Stimulated activated naive CD8-positive, alpha-beta T cell treated with anti-CD3 and anti-CD28 coated beads, Interleukin-15, Interleukin-2, amounts not matched to agents 100 ng/mL and 50 ng/mL, for 24 hours (primary cell): ENCODE measurements at regions not wholly inside any gene's neighbourhood (a gene's known extent, or its start where the extent isn't known, plus 50 kb on each side); places are given as distances from the start of the nearest gene placed in this dataset.

ENCODE experiments used
- H3K27ac Mint-ChIP-seq: one replicate; pipeline ENCODE4 v1.8.0; 2021; ENCODE audit warnings: mild to moderate bottlenecking, mixed read lengths
- H3K27me3 Mint-ChIP-seq: one replicate; pipeline ENCODE4 v1.8.0; 2021; ENCODE audit warnings: mixed read lengths
- H3K36me3 Mint-ChIP-seq: one replicate; pipeline ENCODE4 v1.8.0; 2021; ENCODE audit warnings: low read depth, mixed read lengths
- H3K4me1 Mint-ChIP-seq: one replicate; pipeline ENCODE4 v1.8.0; 2021; ENCODE audit warnings: low read depth, mixed read lengths
- H3K4me3 Mint-ChIP-seq: one replicate; pipeline ENCODE4 v1.8.0; 2021; ENCODE audit warnings: mild to moderate bottlenecking, mixed read lengths
- H3K9me3 Mint-ChIP-seq: one replicate; pipeline ENCODE4 v1.8.0; 2021; ENCODE audit warnings: mixed read lengths

DNA sequence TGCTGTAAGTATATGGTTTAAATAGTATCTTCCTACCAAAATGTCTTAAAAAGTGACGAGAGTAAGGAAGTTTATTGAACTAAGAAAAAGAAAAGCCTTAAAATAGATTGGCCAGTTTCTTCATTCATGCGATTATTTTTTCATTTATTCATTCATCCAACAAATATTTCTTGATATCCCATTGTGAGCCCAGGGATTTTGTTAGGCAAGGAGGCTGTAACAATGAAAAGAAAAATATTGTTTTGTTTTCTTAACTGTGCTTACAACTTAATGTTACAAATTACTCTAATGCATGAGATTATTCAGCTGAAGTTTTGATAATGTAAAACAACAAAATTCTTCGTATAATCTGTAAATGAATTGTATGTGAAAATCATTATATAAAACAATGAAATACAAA, 882.0 kb downstream of the LTN1 start:
- H3K36me3 Mint-ChIP-seq, result no peaks in the 10 kb centered on the region
- H3K27me3 Mint-ChIP-seq, result no peaks in the 10 kb centered on the region
- no peaks in the 10 kb centered on the region for H3K4me1 Mint-ChIP-seq

GRCh38 chr21:28110074-28110473, 882.6 kb downstream of the LTN1 start:
- H3K36me3 Mint-ChIP-seq, result no peaks in the 10 kb centered on the region
- H3K4me1 Mint-ChIP-seq, result no peaks in the 10 kb centered on the region
- no peak overlapping the region for H3K4me3 Mint-ChIP-seq
- H3K27me3 Mint-ChIP-seq, result no peaks in the 10 kb centered on the region
- H3K27ac Mint-ChIP-seq, result no peak overlapping the region
- H3K9me3 Mint-ChIP-seq, result peaks cover 9% of the 10 kb centered on the region

More for the DNA sequence above, 882.0 kb downstream of the LTN1 start:
- H3K4me3 Mint-ChIP-seq, result no peak overlapping the region
- H3K27ac Mint-ChIP-seq, result no peak overlapping the region
- peaks cover 9% of the 10 kb centered on the region for H3K9me3 Mint-ChIP-seq

- no peaks in the 10 kb centered on the region for H3K27me3 Mint-ChIP-seq
- peaks cover 3% of the 10 kb centered on the region for H3K9me3 Mint-ChIP-seq
- no peaks in the 10 kb centered on the region for H3K36me3 Mint-ChIP-seq
- H3K4me3 Mint-ChIP-seq, result no peak overlapping the region
- no peak overlapping the region for H3K27ac Mint-ChIP-seq
- no peaks in the 10 kb centered on the region for H3K4me1 Mint-ChIP-seq
These were observed 886.2 kb downstream of the LTN1 start for GRCh38 chr21:28106370-28106890.

- no peak overlapping the region for H3K4me3 Mint-ChIP-seq
- H3K4me1 Mint-ChIP-seq, result no peaks in the 10 kb centered on the region
- H3K27ac Mint-ChIP-seq, result no peak overlapping the region
- peaks cover 3% of the 10 kb centered on the region for H3K9me3 Mint-ChIP-seq
- no peaks in the 10 kb centered on the region for H3K36me3 Mint-ChIP-seq
- H3K27me3 Mint-ChIP-seq, result no peaks in the 10 kb centered on the region
These were observed 888.3 kb downstream of the LTN1 start for GRCh38 chr21:28104346-28104745.

- H3K4me3 Mint-ChIP-seq, result no peak overlapping the region
- no peak overlapping the region for H3K27ac Mint-ChIP-seq
- no peaks in the 10 kb centered on the region for H3K36me3 Mint-ChIP-seq
- H3K4me1 Mint-ChIP-seq, result no peaks in the 10 kb centered on the region
- no peaks in the 10 kb centered on the region for H3K27me3 Mint-ChIP-seq
- no peaks in the 10 kb centered on the region for H3K9me3 Mint-ChIP-seq
These were observed 892.3 kb downstream of the LTN1 start for GRCh38 chr21:28100366-28100765.

- H3K9me3 Mint-ChIP-seq, result no peaks in the 10 kb centered on the region
These were observed 893.5 kb downstream of the LTN1 start for GRCh38 chr21:28099001-28099705.

GRCh38 chr21:28091466-28091865, 901.2 kb downstream of the LTN1 start:
- H3K27ac Mint-ChIP-seq, result no peak overlapping the region
- H3K27me3 Mint-ChIP-seq, result no peaks in the 10 kb centered on the region
- H3K4me1 Mint-ChIP-seq, result no peaks in the 10 kb centered on the region
- H3K9me3 Mint-ChIP-seq, result peaks cover 3% of the 10 kb centered on the region
- H3K36me3 Mint-ChIP-seq, result no peaks in the 10 kb centered on the region
- no peak overlapping the region for H3K4me3 Mint-ChIP-seq

More at GRCh38 chr21:28099001-28099705, 893.5 kb downstream of the LTN1 start:
- no peak overlapping the region for H3K4me3 Mint-ChIP-seq
- no peaks in the 10 kb centered on the region for H3K36me3 Mint-ChIP-seq
- H3K27ac Mint-ChIP-seq, result no peak overlapping the region
- H3K27me3 Mint-ChIP-seq, result no peaks in the 10 kb centered on the region
- no peaks in the 10 kb centered on the region for H3K4me1 Mint-ChIP-seq

GRCh38 chr21:28090546-28090945, 902.1 kb downstream of the LTN1 start:
- H3K27me3 Mint-ChIP-seq, result no peaks in the 10 kb centered on the region
- H3K4me3 Mint-ChIP-seq, result no peak overlapping the region
- H3K27ac Mint-ChIP-seq, result no peak overlapping the region
- peaks cover 3% of the 10 kb centered on the region for H3K9me3 Mint-ChIP-seq
- H3K36me3 Mint-ChIP-seq, result no peaks in the 10 kb centered on the region
- H3K4me1 Mint-ChIP-seq, result no peaks in the 10 kb centered on the region

DNA sequence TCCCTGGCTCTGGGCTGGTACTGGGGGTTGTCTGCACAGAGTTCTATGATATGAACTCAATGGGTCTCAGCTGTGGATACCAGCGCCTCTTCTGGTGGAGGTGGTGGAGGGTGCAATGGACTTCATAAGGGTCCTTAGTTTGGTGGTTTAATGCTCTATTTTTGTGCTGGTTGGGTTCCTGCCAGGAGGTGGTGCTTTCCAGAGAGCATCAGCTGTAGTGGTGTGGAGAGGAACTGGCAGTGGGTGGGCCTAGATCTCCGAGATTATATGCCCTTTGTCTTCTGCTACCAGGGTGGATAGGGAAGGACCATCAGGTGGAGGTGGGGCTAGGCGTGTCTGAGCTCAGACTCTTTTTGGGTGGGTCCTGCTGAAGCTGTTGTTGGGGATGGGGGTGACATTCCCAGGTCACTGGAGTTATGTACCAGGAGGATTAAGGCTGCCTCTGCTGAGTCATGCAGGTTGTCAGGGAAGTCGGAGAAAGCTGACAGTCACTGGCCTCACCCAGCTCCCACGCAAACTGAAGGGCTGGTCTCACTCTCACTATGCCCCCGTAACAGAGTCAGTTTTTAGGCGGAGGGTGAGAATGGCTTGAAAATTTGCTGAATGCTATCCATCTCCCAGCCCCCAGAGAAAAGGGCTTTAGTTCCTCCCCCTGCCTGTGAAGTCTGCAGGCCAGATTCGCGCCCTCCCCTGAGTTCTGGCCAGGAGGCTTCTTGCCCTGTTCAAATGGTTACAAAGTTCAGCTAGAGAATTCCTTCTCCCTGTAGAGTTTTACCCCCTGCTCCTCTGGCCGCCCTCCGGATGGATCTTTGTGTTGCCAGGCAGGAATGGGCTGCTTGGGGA, 902.9 kb downstream of the LTN1 start:
- no peaks in the 10 kb centered on the region for H3K4me1 Mint-ChIP-seq
- H3K9me3 Mint-ChIP-seq, result peaks cover 4% of the 10 kb centered on the region
- H3K27ac Mint-ChIP-seq, result no peak overlapping the region
- H3K4me3 Mint-ChIP-seq, result no peak overlapping the region
- H3K36me3 Mint-ChIP-seq, result no peaks in the 10 kb centered on the region
- no peaks in the 10 kb centered on the region for H3K27me3 Mint-ChIP-seq

DNA sequence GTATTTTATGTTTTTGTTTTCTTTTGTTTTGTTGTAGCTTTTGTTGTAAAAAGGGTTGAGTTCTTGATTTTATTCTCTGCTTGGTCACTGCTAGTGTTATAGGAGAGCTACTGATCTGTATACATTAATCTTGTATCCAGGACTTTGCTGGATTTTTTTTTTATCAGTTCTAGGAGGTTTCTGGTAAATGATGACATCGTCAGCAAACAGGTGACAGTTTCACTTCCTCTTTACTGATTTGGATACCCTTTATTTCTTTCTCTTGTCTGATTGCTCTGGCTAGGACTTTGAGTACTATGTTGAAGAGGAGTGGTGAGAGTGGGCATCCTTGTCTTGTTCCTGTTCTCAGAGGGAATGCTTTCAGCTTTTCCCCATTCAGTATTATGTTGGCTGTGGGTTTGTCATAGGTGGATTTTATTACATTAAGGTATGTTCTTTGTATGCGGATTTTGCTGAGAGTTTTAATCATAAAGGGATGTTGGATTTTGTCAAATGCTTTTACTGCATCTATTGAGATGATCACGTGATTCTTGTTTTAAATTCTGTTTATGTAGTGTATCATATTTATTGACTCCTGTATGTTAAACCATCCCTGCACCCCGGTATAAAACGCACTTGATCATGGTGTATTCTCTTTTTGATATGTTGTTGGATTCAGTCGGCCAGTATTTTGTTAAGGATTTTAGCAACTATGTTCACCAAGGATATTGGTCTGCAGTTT, 905.7 kb downstream of the LTN1 start:
- Mint-ChIP-seq H3K4me1 (no peaks in the 10 kb centered on the region), H3K27ac (no peak overlapping the region), H3K4me3 (no peak overlapping the region), H3K36me3 (no peaks in the 10 kb centered on the region), H3K9me3 (peaks cover 7% of the 10 kb centered on the region), H3K27me3 (no peaks in the 10 kb centered on the region)

GRCh38 chr21:28084951-28085350, 907.7 kb downstream of the LTN1 start:
- no peak overlapping the region for H3K4me3 Mint-ChIP-seq
- H3K27me3 Mint-ChIP-seq, result no peaks in the 10 kb centered on the region
- H3K9me3 Mint-ChIP-seq, result peaks cover 7% of the 10 kb centered on the region
- no peak overlapping the region for H3K27ac Mint-ChIP-seq
- no peaks in the 10 kb centered on the region for H3K4me1 Mint-ChIP-seq
- H3K36me3 Mint-ChIP-seq, result no peaks in the 10 kb centered on the region

GRCh38 chr21:28083350-28083749, 909.3 kb downstream of the LTN1 start:
- Mint-ChIP-seq H3K4me1 (no peaks in the 10 kb centered on the region), H3K27ac (no peak overlapping the region), H3K27me3 (no peaks in the 10 kb centered on the region), H3K9me3 (peaks cover 4% of the 10 kb centered on the region), H3K4me3 (no peak overlapping the region), H3K36me3 (no peaks in the 10 kb centered on the region)

GRCh38 chr21:28078126-28078525, 914.6 kb downstream of the LTN1 start:
- Mint-ChIP-seq H3K4me1 (no peaks in the 10 kb centered on the region), H3K27me3 (no peaks in the 10 kb centered on the region), H3K27ac (no peak overlapping the region), H3K4me3 (no peak overlapping the region), H3K9me3 (no peaks in the 10 kb centered on the region), H3K36me3 (no peaks in the 10 kb centered on the region)

GRCh38 chr21:28074676-28075075, 918.0 kb downstream of the LTN1 start:
- no peaks in the 10 kb centered on the region for H3K36me3 Mint-ChIP-seq
- no peaks in the 10 kb centered on the region for H3K9me3 Mint-ChIP-seq
- H3K4me3 Mint-ChIP-seq, result no peak overlapping the region
- H3K4me1 Mint-ChIP-seq, result no peaks in the 10 kb centered on the region
- H3K27ac Mint-ChIP-seq, result no peak overlapping the region
- no peaks in the 10 kb centered on the region for H3K27me3 Mint-ChIP-seq

DNA sequence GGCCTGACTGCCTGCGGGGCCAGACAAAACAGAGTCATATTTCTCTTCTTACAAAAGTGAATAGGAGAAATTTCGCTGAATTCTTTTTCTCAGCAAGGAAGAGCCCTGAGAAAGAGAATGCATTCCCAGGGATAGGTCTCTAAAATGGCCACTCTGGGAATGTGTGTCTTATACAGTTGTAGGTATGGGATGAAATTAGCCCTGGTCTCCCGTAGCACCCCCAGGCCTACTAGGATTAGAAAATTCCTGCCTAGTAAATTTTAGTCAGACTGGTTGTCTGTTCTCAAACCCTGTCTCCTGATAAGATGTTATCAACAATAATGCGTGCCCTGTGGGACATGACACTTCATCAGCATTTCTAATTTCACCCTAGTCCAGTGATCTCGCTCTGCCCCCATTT, 920.1 kb downstream of the LTN1 start:
- H3K36me3 Mint-ChIP-seq, result no peaks in the 10 kb centered on the region
- no peak overlapping the region for H3K27ac Mint-ChIP-seq
- H3K4me3 Mint-ChIP-seq, result no peak overlapping the region
- H3K4me1 Mint-ChIP-seq, result no peaks in the 10 kb centered on the region
- H3K9me3 Mint-ChIP-seq, result no peaks in the 10 kb centered on the region
- no peaks in the 10 kb centered on the region for H3K27me3 Mint-ChIP-seq
